NCI-H146 (cell line): ENCODE measurements at regions not wholly inside any gene's neighbourhood (a gene's known extent, or its start where the extent isn't known, plus 50 kb on each side); places are given as distances from the start of the nearest gene placed in this dataset.

ENCODE experiments used
- DNase-seq: peaks from one replicate; lab custom pipeline; 2025; lab: John Stamatoyannopoulos, UW

- no peak for DNase-seq
Observed at GRCh38 chr2:189267925-189268579, 88.5 kb upstream of the COL5A2 start.

DNA sequence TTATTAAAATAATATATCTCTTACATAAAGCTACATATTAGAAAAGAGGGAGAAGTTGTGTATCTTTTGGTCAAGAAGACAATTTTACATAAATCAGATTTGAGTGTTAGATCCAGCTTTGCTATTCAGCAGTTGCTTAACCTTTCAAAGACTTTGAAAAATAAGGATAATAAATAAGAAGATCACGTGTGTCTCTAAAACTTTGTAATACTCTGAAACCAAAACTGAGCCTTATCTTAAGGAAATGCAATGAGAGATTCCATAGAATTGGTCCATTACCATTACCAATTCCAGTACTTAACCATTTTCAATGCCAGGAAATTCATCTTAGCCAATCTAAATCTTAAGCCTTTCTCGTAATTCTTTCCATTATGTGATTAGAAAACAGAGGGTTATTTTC lies 89.2 kb upstream of the COL5A2 start:
- no peak for DNase-seq

DNA sequence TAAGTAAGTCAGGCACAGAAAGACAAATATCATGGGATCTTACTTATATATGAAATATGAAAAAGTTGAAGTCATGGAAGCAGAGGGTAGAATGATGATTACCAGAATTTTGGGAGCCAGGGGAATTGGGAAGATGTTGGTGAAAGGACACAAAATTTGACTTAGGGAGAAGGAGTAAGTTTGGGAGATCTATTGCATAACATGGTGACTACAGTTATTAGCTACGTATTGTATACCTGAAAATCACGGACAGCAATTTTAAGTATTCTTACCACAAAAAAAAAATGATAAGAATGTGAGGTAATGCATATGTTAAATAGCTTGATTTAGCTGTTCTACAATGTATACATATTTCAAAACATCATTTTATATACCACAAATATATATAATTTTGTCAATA lies 94.2 kb upstream of the COL5A2 start:
- DNase-seq, result no peak

DNA sequence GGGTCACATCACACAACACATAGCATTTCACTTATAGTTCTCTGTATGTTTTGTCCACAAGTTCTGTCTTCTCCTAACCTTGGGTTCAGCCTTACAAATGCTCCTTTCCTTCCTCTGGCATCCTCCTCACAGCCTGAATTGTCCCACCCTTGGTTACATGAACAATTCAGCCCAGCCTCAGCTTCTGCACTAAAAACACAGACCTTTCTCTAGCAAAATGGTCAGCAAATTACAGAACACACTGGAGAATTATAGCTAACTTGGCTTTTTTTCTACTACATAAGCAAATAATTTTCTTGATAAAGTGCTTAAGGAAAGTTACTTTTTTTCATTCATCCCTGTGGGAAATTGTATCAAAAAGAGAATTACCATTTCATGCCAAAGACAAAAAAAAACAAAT lies 94.8 kb upstream of the COL5A2 start:
- DNase-seq, result no peak

- DNase-seq, result no peak
Observed at GRCh38 chr2:189276277-189276676, 96.7 kb upstream of the COL5A2 start.

DNA sequence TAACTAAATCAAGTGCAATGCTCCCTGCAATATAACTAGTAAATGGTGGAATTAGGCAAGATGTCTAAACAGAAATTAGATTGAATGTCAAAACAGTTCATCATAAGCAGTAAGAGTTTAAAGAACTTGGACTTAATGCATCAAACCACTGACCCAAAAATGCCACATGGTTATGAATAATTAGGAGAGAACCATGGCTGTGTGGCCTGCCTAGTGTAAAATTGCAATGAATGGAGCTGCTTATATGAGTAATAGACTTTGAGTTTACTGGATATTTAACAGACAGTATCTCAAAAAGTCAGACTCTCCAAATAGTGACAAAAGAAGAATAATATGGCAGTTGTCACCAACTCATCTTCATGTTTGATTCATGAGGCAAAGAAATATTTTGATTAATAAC lies 101.6 kb upstream of the COL5A2 start:
- no peak for DNase-seq

- no peak for DNase-seq
Observed at GRCh38 chr2:189285349-189285748, 105.8 kb upstream of the COL5A2 start.

DNA sequence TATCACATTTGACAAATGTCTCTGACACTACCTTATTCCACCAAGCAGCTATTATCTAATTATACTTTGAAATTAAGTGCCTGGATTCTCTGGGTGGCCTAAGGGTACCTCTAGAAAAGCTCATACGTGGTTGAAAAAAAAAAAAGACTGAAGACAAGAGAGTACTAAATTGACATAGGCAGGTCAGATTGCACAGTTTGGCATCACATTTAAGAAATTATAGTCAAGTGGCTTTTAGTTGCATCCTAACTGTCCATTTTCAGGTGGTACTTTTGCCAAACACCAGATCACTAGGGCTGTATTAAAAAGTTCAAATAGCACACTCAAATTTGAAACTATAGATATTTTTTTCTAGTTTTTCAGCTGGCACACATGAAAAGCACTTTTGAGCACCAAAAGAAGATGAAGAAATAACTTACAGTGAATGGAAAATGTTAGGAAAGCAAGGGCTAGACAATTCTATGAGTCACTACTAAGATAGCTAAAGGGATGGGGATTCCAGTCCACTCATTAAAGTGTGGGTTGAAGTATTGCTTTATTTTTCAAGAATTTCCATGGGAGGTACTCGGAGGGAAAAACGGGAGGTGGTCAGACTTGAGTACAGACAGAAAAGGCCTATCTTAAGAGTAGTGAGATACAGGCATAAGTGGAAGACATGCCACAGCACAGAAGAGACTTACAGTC lies 106.5 kb upstream of the COL5A2 start:
- no peak for DNase-seq

- DNase-seq, result no peak
Observed at GRCh38 chr2:189287363-189287762, 107.8 kb upstream of the COL5A2 start.

- peak; percentile 22 for DNase-seq
Observed at GRCh38 chr2:189287982-189288521, 108.5 kb upstream of the COL5A2 start.

DNA sequence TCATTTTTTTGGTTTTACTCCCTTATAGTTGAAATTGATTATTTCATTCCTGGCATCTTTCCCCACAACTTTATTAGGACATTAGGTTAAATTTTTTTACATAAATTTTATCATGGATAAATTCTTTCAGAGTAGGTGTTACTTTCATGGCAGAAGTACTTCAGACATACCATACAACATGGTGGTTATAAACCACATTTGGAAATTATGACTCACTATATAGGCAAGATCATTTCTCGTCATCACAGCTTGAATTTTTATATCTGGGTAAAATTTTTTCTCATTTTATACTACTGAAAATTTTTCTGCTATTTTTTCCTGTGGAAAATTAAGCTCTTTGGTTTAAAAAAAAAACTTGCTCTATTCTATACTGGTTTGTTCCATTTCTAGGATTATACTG lies 111.9 kb upstream of the COL5A2 start:
- DNase-seq, result no peak

GRCh38 chr2:189293164-189293563 lies 113.6 kb upstream of the COL5A2 start:
- no peak for DNase-seq

DNA sequence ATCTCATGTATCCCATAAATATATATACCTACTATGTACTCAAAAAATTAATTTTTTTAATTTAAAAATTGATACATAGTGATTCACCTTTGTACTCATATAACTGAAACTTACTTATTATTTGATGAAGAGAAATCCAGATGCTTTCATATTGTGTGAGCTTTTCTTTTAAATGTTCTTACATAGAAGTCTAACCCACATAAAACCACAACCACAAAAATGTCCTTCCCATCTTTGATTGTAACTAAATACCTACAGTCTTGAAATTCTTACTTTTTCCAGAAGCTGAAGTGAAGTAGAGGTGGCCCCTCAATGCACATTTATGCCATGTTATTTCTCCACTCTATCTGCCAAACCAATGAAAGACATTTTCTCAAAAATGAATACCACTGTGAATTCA lies 117.9 kb upstream of the COL5A2 start:
- DNase-seq, result no peak

- DNase-seq, result no peak
Observed at GRCh38 chr2:189298038-189298437, 118.5 kb upstream of the COL5A2 start.

- DNase-seq, result no peak
Observed at GRCh38 chr2:189298481-189298880, 118.9 kb upstream of the COL5A2 start.

DNA sequence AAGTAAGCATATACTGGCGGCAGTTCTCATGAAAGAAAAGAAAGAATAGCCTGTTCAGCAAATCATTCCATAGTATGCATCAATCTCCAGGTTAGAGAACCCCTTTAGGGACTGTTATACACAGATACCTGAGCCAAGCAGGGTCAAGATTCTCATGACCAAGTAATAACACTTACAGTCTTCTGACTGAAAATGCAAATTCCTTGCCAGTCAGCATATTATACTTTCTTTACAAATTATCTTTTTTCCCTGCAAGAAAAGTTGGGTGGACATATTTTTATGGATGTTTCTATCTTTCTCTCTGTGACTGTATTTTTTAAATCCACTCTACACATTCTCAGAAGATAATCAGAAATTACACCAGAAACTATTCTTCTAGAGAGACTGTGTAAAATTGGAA lies 120.4 kb upstream of the COL5A2 start:
- DNase-seq, result no peak

GRCh38 chr2:189300916-189301315 lies 121.4 kb upstream of the COL5A2 start:
- DNase-seq, result no peak

DNA sequence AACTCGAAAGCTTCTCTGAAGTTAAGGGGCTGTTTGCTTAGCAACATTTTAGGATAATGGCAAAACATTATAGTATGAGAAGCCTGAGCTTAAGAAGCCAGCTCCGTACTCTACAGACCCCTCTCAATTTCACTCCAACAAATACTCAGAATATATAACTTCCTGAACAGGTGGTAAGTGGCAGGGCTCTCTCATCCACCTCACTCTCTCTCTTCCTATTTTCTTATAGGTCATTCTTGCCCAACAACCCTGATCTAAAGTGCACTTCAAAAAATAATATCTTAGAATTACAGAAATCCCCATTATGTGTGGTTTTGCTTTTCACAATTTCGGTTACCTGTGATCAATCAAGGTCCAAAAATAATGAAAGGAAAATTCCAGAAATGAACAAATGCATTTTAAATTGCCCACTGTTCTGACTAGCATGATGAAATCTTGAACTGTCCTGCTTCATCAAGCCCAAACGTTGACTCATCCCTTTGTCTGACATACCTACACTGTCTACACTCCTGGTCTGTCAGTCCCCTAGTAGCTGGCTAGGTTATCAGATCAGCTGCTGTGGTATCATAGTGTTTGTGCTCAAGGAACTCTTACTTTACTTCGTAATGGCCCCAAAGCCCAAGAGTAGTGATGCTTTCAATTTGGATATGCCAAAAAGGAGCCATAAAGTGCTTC lies 122.8 kb upstream of the COL5A2 start:
- DNase-seq, result no peak

DNA sequence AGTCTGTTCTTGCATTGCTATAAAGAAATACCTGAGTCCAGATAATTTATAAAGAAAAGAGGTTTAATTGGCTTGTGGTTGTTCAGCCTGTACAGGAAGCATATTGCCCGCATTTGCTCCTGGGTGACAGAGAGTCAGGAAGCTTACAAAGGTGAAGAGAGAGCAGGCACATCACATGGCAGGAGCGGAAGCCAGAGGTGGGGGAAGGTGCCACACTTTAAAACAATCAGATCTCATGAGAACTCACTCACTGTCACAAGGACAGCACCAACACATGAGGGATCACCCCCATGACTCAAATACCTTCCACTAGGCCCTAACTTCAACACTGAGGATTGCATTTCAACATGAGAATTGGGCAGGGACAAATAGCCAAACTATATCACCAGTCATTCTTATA lies 124.8 kb upstream of the COL5A2 start:
- no peak for DNase-seq

- DNase-seq, result no peak
Observed at GRCh38 chr2:189305291-189305943, 125.9 kb upstream of the COL5A2 start.

DNA sequence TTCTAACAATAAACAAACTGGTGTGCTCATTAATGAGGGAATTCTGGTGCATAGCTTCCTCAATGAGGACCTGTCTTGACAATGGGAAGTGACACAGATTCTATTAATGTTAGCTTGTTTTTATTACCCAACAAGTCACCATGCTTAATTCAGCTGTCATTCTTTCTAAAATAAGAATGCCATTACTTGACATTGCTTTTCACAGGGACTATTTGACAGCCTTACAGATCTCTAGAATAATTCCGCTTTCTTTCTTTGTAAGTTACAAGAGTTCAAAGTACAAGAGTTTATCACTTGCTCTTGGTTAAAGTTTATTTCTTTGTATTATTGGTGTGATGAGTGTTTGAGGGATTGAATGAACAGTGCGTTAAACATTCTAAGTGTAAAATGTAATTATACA lies 127.0 kb upstream of the COL5A2 start:
- no peak for DNase-seq

- DNase-seq, result no peak
Observed at GRCh38 chr2:189308056-189308790, 128.7 kb upstream of the COL5A2 start.
